OCI-LY1 (cell line): ENCODE measurements at regions not wholly inside any gene's neighbourhood (a gene's known extent, or its start where the extent isn't known, plus 50 kb on each side); places are given as distances from the start of the nearest gene placed in this dataset.
"Not testable (repeated sequence)": the region's sequence is repeated elsewhere in the genome, so short reads cannot be mapped to it uniquely, and the experiment has no call there.

Experiments
- H2AFZ ChIP-seq: fragments of 200-600 bp; sonication (generic), shearing (Covaris generic); 2 replicates; pipeline ENCODE4 v1.6.0; 2014; ENCODE audit warnings: antibody characterized with exemption, mild to moderate bottlenecking, low read length
- H3F3A ChIP-seq: fragments of 200-600 bp; sonication (generic), shearing (Covaris generic); 2 replicates; pipeline ENCODE4 v1.6.0; 2014; ENCODE audit warnings: mild to moderate bottlenecking, antibody characterized with exemption, low read length, moderate library complexity; ENCODE audit not compliant: insufficient read depth
- H3K27ac ChIP-seq: fragments of 200-600 bp; sonication (generic); 2 replicates; pipeline ENCODE4 v1.5.1; 2014; ENCODE audit warnings: low read length, mixed run types, mild to moderate bottlenecking, low read depth; ENCODE audit not compliant: poor library complexity, severe bottlenecking
- H3K27me3 ChIP-seq: fragments of 200-600 bp; sonication (generic); 2 replicates; pipeline ENCODE4 v1.6.0; 2014; ENCODE audit warnings: antibody characterized with exemption, mild to moderate bottlenecking, low read length, moderate library complexity; ENCODE audit not compliant: insufficient read depth
- H3K36me3 ChIP-seq: fragments of 200-600 bp; sonication (generic); 2 replicates; pipeline ENCODE4 v1.6.1; 2014; ENCODE audit warnings: mild to moderate bottlenecking, antibody characterized with exemption, low read length, moderate library complexity, mixed read lengths; ENCODE audit not compliant: insufficient read depth
- H3K4me1 ChIP-seq: fragments of 200-600 bp; sonication (generic); 2 replicates; pipeline ENCODE4 v1.5.1; 2014; ENCODE audit warnings: mild to moderate bottlenecking, low read length, moderate library complexity; ENCODE audit not compliant: insufficient read depth, severe bottlenecking
- H3K4me2 ChIP-seq: fragments of 200-600 bp; sonication (generic), shearing (Covaris generic); 2 replicates; pipeline ENCODE4 v1.6.1; 2014; ENCODE audit warnings: low read length
- H3K4me3 ChIP-seq: fragments of 200-600 bp; sonication (generic); 2 replicates; pipeline ENCODE4 v1.5.1; 2014; ENCODE audit warnings: low read length, low read depth, mild to moderate bottlenecking, mixed read lengths; ENCODE audit not compliant: poor library complexity, severe bottlenecking
- H3K79me2 ChIP-seq: fragments of 200-600 bp; shearing (Covaris generic); 2 replicates; pipeline ENCODE4 v1.6.1; 2016; ENCODE audit warnings: mixed run types, low read length, mixed read lengths; ENCODE audit not compliant: insufficient read depth
- H3K9ac ChIP-seq: fragments of 200-600 bp; sonication (generic), shearing (Covaris generic); 2 replicates; pipeline ENCODE4 v1.6.1; 2014; ENCODE audit warnings: mild to moderate bottlenecking, low read length, mixed read lengths
- H3K9me2 ChIP-seq: fragments of 200-600 bp; sonication (generic), shearing (Covaris generic); 2 replicates; pipeline ENCODE4 v1.6.1; 2014; ENCODE audit warnings: low read depth, mild to moderate bottlenecking, low read length, mixed read lengths
- H3K9me3 ChIP-seq: fragments of 200-600 bp; shearing (Covaris generic); 2 replicates; pipeline ENCODE4 v1.6.1; 2014; ENCODE audit warnings: low read length, mixed read lengths
- H4K20me1 ChIP-seq: fragments of 200-600 bp; sonication (generic), shearing (Covaris generic); 2 replicates; pipeline ENCODE4 v1.6.0; 2016; ENCODE audit warnings: mild to moderate bottlenecking, low read length; ENCODE audit not compliant: insufficient read depth
- CTCF ChIP-seq: fragments of 200-600 bp; sonication (generic), shearing (Covaris generic); IDR thresholded peaks from 2 replicates; pipeline ENCODE4 v1.5.1; 2017; ENCODE audit warnings: mild to moderate bottlenecking, antibody characterized with exemption, low read length, moderate library complexity, mixed read lengths
- EZH2 ChIP-seq: fragments of 200-600 bp; sonication (generic), shearing (Covaris generic); IDR thresholded peaks from 2 replicates; pipeline ENCODE4 v1.8.0; 2017; ENCODE audit warnings: borderline replicate concordance, mixed run types, mild to moderate bottlenecking, antibody characterized with exemption, low read length, moderate library complexity, mixed read lengths

- no peaks in the 10 kb centered on the region for H4K20me1 ChIP-seq
- no peak overlapping the region for H2AFZ ChIP-seq
- H3K4me3 ChIP-seq: no peak overlapping the region
- H3K27ac ChIP-seq: no peak overlapping the region
- H3K4me2 ChIP-seq: no peak overlapping the region
- H3K79me2 ChIP-seq: no peaks in the 10 kb centered on the region
- H3K9me3 ChIP-seq: no peaks in the 10 kb centered on the region
- no peaks in the 10 kb centered on the region for H3K36me3 ChIP-seq
- TF ChIP-seq CTCF (no peak), EZH2 (no peak)
- H3F3A ChIP-seq: no peaks in the 10 kb centered on the region
- H3K27me3 ChIP-seq: no peaks in the 10 kb centered on the region
- H3K9me2 ChIP-seq: no peaks in the 10 kb centered on the region
- no peaks in the 10 kb centered on the region for H3K4me1 ChIP-seq
- H3K9ac ChIP-seq: no peak overlapping the region
Measured at GRCh38 chr14:97164021-97164420, 366.8 kb downstream of the VRK1 start.

- H3K9me2 ChIP-seq: no peaks in the 10 kb centered on the region
- no peaks in the 10 kb centered on the region for H4K20me1 ChIP-seq
- no peaks in the 10 kb centered on the region for H3K9me3 ChIP-seq
- no peaks in the 10 kb centered on the region for H3F3A ChIP-seq
- no peak overlapping the region for H3K27ac ChIP-seq
- no peaks in the 10 kb centered on the region for H3K4me1 ChIP-seq
- no peak overlapping the region for H3K9ac ChIP-seq
- H3K36me3 ChIP-seq: no peaks in the 10 kb centered on the region
- no peak overlapping the region for H3K4me2 ChIP-seq
- H3K27me3 ChIP-seq: no peaks in the 10 kb centered on the region
- no peak for TF ChIP-seq EZH2
- TF ChIP-seq CTCF: no peak
- H2AFZ ChIP-seq: no peak overlapping the region
- no peak overlapping the region for H3K4me3 ChIP-seq
- no peaks in the 10 kb centered on the region for H3K79me2 ChIP-seq
Measured at GRCh38 chr14:97166497-97166896, 369.3 kb downstream of the VRK1 start.

GRCh38 chr14:97167577-97167976 lies 370.4 kb downstream of the VRK1 start:
- not testable (repeated sequence) for H3K27ac ChIP-seq, H3K4me1 ChIP-seq, H3K79me2 ChIP-seq

GRCh38 chr14:97172644-97173043 lies 375.5 kb downstream of the VRK1 start:
- Histone ChIP-seq H3K9me2 (no peaks in the 10 kb centered on the region), H3F3A (no peaks in the 10 kb centered on the region), H3K36me3 (no peaks in the 10 kb centered on the region), H3K27me3 (no peaks in the 10 kb centered on the region), H3K79me2 (no peaks in the 10 kb centered on the region), H3K4me2 (no peak overlapping the region), H2AFZ (no peak overlapping the region), H3K4me1 (no peaks in the 10 kb centered on the region), H3K9me3 (no peaks in the 10 kb centered on the region), H3K4me3 (no peak overlapping the region), H3K27ac (no peak overlapping the region), H3K9ac (no peak overlapping the region), H4K20me1 (no peaks in the 10 kb centered on the region)
- no peak for TF ChIP-seq CTCF
- TF ChIP-seq EZH2: no peak

More at GRCh38 chr14:97167577-97167976, 370.4 kb downstream of the VRK1 start:
- H4K20me1 ChIP-seq, H2AFZ ChIP-seq, H3K27me3 ChIP-seq, H3F3A ChIP-seq, H3K9me2 ChIP-seq, H3K4me2 ChIP-seq, H3K9ac ChIP-seq, H3K4me3 ChIP-seq, H3K36me3 ChIP-seq, H3K9me3 ChIP-seq: not testable (repeated sequence)
